GM21723 (cell line): ENCODE measurements at regions not wholly inside any gene's neighbourhood (a gene's known extent, or its start where the extent isn't known, plus 50 kb on each side); places are given as distances from the start of the nearest gene placed in this dataset.
"Not testable (repeated sequence)": the region's sequence is repeated elsewhere in the genome, so short reads cannot be mapped to it uniquely, and the experiment has no call there.

Source experiments
- ATAC-seq: cut with Tn5 transposase; IDR thresholded peaks from one replicate; pipeline ENCODE4 v1.9.1; 2021; ENCODE audit warnings: mild to moderate bottlenecking, moderate library complexity; ENCODE audit not compliant: unreplicated experiment

DNA sequence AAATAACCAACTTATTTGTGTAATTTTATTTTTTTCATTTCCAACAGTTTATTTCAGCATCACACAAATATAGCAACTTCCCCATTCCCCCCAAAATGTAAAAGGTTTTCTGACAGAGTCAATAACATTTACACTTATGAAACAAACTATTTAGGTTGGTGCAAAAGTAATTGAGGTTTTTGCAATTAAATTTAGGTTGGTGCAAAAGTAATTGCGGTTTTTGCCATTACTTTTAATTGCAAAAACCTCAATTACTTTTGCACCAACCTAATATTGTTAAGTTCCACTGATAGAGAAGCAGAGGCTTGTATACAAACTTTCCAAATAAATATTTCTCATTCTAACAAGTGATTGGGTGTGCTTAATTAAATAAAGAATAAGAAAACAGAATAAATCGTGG lies 270.9 kb upstream of the DUSP10 start:
- no peak for ATAC-seq

GRCh38 chr1:222010306-222010705 lies 268.4 kb upstream of the DUSP10 start:
- no peak for ATAC-seq

GRCh38 chr1:222009105-222009730 lies 267.3 kb upstream of the DUSP10 start:
- peak; percentile 72 for ATAC-seq

DNA sequence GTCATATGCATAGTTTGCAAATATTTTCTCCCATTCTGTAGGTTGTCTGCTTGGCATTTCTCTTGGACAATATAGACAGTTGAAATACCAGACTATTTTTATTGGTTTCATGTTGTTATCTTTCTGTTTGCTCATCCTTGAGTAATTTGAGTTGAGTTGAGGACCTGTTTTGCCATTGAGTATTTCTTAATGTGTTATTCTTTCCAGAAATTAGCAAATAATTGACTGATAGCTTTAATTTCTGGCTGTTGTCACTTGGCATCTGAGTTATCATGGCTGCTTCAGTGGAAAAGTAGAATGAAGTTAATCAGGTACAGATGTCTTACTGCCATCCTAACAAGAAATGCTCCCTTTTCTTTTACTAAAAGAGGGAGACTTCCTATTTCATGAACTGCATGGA lies 264.8 kb upstream of the DUSP10 start:
- no peak for ATAC-seq

DNA sequence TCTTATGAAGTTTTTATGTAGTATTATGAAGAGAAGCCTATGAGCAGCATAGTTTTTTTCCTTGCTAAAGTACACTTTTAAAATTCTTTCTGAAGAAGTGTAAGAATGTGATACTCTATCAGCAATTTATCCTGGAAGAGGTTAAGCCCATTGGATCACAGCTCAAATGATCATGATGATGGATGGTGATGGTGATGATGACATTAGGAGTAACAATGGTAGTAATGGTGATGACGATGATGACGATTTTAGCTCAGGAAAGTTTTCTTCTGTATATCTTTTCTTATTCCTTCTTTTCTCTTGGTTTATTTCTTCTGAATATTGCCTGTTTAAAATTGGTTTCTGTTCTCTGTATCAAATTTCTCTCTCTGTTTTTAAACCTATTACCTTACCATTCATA lies 262.9 kb upstream of the DUSP10 start:
- ATAC-seq: no peak

DNA sequence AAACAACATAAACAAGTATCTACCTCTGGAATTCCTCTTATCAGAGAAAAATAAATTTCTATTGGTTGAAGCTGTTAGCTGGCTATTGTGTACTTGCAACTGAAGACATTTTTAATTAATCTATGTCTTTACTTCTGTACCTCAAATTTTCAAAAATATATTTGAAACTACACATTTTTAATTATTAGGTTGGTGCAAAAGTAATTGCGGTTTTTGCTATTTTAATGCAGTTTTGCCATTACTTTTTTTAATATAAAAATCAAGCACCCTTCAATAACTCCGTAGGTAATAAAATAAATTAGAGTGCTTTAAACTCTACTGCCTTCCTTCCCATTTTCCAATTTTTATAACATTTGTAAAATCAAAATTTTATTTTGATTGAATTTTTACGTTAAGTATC lies 262.1 kb upstream of the DUSP10 start:
- ATAC-seq: no peak

GRCh38 chr1:222002503-222002902 lies 260.6 kb upstream of the DUSP10 start:
- ATAC-seq: no peak

- no peak for ATAC-seq
These were observed 258.2 kb upstream of the DUSP10 start for GRCh38 chr1:222000131-222000530.

- ATAC-seq: no peak
These were observed 256.9 kb upstream of the DUSP10 start for GRCh38 chr1:221998781-221999180.

GRCh38 chr1:221998186-221998612 lies 256.3 kb upstream of the DUSP10 start:
- no peak for ATAC-seq

- ATAC-seq: not testable (repeated sequence)
These were observed 255.1 kb upstream of the DUSP10 start for GRCh38 chr1:221997012-221997411.

DNA sequence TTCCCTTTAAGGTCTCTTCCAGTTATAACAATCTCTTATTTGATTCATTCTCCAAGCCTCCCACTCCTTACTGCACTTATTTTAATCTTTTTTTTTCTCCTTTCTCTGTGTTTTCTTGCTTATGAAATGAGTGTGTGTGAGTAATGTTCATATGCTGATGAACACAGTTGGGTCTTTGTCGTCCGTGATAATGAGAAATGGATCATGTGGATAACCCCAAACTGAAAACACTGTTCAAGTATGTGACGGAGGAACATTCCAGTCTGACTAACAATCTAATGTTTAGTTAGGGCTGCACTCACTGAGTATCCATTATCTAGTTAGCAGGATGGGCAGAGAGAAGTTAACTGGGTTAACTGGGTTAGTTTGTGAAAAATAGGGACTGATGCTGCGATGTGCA lies 253.1 kb upstream of the DUSP10 start:
- no peak for ATAC-seq

DNA sequence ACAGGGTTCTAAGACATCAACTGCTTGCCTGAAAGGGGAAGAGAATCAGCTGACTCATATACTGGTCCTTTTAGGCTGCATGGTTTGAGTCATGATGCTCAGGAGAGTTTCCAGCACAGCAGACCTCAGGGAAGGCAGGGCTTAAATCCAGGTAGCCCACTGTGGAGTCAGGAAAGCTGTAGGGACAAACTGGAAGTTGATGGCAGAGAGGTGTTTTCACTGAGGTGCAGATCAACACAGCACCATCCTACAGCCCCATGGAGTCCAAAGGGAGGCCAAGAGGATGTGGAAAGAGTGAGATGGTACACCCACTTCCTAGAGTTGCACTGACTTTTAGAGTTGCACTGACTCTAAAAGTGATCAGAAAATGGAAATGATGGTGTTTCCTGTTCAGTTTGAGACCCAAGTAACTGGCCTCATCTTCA lies 252.4 kb upstream of the DUSP10 start:
- peak; percentile 66 for ATAC-seq

DNA sequence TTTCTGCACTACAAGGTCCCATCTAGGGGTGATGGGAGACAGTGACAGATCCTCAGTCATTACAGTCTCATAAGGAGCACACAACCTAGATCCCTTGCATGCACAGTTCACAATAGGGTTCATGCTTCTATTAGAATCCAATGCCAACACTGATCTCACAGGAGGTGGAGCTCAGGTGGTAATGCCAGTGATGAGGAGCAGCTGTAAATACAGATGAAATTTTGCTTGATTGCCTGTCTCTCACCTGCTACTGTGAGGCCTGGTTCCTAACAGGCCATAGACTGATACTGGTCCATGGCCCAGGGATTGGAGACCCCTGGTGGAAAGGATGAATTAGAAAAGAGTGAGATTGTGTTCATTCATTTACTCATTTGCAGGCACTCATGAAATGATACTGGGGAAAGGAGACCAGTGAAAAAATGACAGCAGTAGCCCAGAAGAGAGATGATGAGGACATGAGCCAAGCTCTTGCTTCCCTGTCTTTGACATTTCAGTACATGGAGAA lies 251.6 kb upstream of the DUSP10 start:
- ATAC-seq: no peak

DNA sequence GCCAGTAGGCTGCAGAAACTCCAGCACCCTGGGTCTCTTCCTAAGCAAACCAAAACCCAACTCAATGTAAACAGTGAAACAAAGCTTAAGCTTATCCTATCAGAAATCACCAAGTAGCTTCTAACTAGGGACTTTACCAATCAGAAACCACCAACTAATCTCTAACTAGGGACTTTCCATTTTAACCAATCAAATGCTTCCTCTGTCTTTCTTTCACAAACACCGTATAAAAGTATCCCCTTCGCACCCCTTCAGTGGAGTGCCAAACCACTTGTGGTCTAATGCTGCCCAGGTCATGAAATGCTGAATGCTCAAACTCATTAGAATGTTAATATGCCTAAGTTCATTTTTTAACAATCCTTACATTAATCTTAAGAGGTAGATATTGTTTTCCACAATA lies 250.5 kb upstream of the DUSP10 start:
- no peak for ATAC-seq

- no peak for ATAC-seq
These were observed 249.3 kb upstream of the DUSP10 start for GRCh38 chr1:221991221-221991620.

DNA sequence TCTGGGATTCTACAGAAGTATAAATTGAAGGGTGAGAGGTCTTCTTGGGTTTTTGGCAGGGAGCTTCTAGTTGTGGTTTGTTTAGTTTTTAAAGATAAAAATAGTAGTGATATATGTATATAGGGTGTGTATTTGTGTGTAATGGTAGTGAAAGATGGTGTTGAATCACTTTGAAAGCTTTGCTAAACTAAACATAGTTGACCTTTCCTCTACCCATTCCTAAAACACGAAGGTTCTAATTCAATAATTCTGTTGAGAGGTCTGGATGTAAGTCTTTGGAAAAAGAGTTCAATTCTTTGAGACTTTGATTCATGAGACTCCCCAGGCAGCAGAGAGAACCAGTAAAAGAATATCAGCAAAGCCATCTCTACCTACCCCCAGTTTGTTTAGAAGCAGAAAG lies 247.9 kb upstream of the DUSP10 start:
- ATAC-seq: no peak

DNA sequence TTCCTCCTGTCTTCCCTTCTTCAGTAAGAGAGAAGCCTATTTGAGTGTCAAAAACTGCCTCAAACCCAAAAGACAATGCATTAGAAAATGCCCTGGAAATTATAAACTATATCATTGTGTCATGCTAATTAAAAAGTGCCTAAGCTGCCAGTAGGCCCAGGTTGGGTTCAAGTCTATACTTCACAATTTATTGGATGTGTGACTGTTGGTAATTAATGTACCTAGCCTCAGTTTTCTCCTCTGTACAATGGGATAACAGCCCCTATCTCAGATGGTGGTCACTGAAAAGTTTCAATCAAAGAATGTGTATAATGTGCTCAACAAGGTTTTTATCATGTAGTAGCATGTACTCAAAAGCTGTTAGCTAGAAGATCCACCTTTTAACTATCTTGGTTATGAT lies 246.9 kb upstream of the DUSP10 start:
- no peak for ATAC-seq

GRCh38 chr1:221987860-221988520 lies 246.1 kb upstream of the DUSP10 start:
- no peak for ATAC-seq

DNA sequence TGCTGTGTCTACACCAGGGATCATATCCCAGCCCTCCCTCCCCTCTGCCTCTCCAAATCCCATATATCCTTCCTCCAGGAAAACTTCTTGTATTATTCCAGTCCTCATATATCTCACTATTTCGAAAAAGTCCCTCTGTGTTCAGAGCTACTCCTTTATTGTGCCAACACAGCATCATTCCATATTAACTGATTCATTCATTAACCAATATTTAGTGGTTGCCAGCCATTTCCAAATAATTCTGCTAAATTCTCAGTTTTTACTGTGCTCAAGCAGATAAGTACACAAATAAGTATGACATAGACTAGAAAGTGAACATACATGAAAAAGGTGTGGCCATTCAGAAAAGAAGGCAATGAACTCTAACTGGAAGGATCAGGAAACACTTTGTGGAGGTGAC lies 241.6 kb upstream of the DUSP10 start:
- ATAC-seq: no peak

DNA sequence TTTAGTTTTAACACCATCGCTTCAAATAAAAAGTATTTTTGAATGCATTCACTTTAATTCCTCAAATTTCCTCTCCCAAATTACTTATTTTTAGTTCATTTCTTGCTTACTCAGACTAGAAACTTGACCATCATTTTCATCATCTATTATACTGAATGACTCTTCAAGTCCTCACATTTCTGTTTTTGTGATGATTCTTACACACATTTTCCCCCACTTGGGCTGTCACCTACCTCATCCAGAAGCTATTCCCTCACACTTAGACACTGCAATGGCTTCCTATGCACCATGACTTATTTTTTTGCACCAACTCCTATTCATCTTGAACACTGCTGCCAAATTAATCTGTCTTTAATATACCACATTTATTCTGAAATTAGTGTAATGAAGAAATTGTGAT lies 239.6 kb upstream of the DUSP10 start:
- ATAC-seq: no peak

- ATAC-seq: no peak
These were observed 237.6 kb upstream of the DUSP10 start for GRCh38 chr1:221979444-221980032.
